Trophoblast cell (in vitro differentiated cells and primary cell): ENCODE measurements at regions not wholly inside any gene's neighbourhood (a gene's known extent, or its start where the extent isn't known, plus 50 kb on each side); places are given as distances from the start of the nearest gene placed in this dataset.

Experiments
- DNase-seq, 2 donors: peaks; one replicate each; pipeline ENCODE4 v3.0.0-alpha.2; 2016
- H2AFZ ChIP-seq: 2 replicates; pipeline ENCODE4 v1.6.1; 2013; ENCODE audit warnings: low read length, moderate library complexity, mild to moderate bottlenecking; ENCODE audit not compliant: insufficient read depth, poor library complexity
- H2AK5ac ChIP-seq: 2 replicates; pipeline ENCODE4 v1.6.1; 2013; ENCODE audit warnings: mild to moderate bottlenecking, low read length
- H2BK120ac ChIP-seq: 2 replicates; pipeline ENCODE4 v1.6.1; 2013; ENCODE audit warnings: low read length, mild to moderate bottlenecking, moderate library complexity; ENCODE audit not compliant: insufficient read depth, poor library complexity
- H2BK12ac ChIP-seq: 2 replicates; pipeline ENCODE4 v1.6.1; 2013; ENCODE audit warnings: mild to moderate bottlenecking, low read length, moderate library complexity
- H2BK5ac ChIP-seq: 2 replicates; pipeline ENCODE4 v1.6.1; 2013; ENCODE audit warnings: low read length, low read depth, moderate library complexity, mild to moderate bottlenecking; ENCODE audit not compliant: poor library complexity
- H3K14ac ChIP-seq: 2 replicates; pipeline ENCODE4 v1.6.1; 2013; ENCODE audit warnings: mild to moderate bottlenecking, low read length
- H3K18ac ChIP-seq: 2 replicates; pipeline ENCODE4 v1.6.1; 2013; ENCODE audit warnings: mild to moderate bottlenecking, low read length
- H3K23ac ChIP-seq: 2 replicates; pipeline ENCODE4 v1.6.1; 2013; ENCODE audit warnings: low read length
- H3K27ac ChIP-seq: 2 replicates; pipeline ENCODE4 v1.5.1; 2013; ENCODE audit warnings: low read depth, mild to moderate bottlenecking, inconsistent platforms, low read length, moderate library complexity
- H3K27me3 ChIP-seq: 2 replicates; pipeline ENCODE4 v1.6.1; 2013; ENCODE audit warnings: inconsistent platforms, mild to moderate bottlenecking, low read length, moderate library complexity; ENCODE audit not compliant: insufficient read depth
- H3K36me3 ChIP-seq, 2 experiments: 1 replicate in 1 of 2; 2 replicates in 1 of 2; pipeline ENCODE4 v1.6.1; 2013; ENCODE audit warnings: low read length in 2 of 2, mild to moderate bottlenecking in 2 of 2, moderate library complexity in 1 of 2; ENCODE audit not compliant: insufficient read depth in 2 of 2, control insufficient read depth in 1 of 2
- H3K4ac ChIP-seq: 2 replicates; pipeline ENCODE4 v1.6.1; 2013; ENCODE audit warnings: low read depth, mild to moderate bottlenecking, low read length, moderate library complexity
- H3K4me1 ChIP-seq, 2 experiments: 1 replicate in 1 of 2; 2 replicates in 1 of 2; pipeline ENCODE4 v1.6.1; 2013; ENCODE audit warnings: low read length in 2 of 2, mild to moderate bottlenecking in 2 of 2, moderate library complexity in 1 of 2; ENCODE audit not compliant: insufficient read depth in 2 of 2, control insufficient read depth in 1 of 2
- H3K4me2 ChIP-seq: 2 replicates; pipeline ENCODE4 v1.6.1; 2013; ENCODE audit warnings: inconsistent platforms, mild to moderate bottlenecking, low read length, moderate library complexity
- H3K4me3 ChIP-seq: 2 replicates; pipeline ENCODE4 v1.5.1; 2013; ENCODE audit warnings: mild to moderate bottlenecking, low read depth, low read length, inconsistent platforms
- H3K79me1 ChIP-seq: one replicate; pipeline ENCODE4 v1.6.1; 2013; ENCODE audit warnings: low read length
- H3K79me2 ChIP-seq: 2 replicates; pipeline ENCODE4 v1.6.1; 2013; ENCODE audit warnings: low read length, mild to moderate bottlenecking; ENCODE audit not compliant: control insufficient read depth, insufficient read depth, poor library complexity
- H3K9ac ChIP-seq: 2 replicates; pipeline ENCODE4 v1.6.1; 2013; ENCODE audit warnings: mild to moderate bottlenecking, low read length
- H3K9me3 ChIP-seq: 2 replicates; pipeline ENCODE4 v1.6.1; 2013; ENCODE audit warnings: low read depth, mild to moderate bottlenecking, control low read depth, inconsistent platforms, low read length; ENCODE audit not compliant: insufficient read depth
- H4K12ac ChIP-seq: 2 replicates; pipeline ENCODE4 v1.6.1; 2013; ENCODE audit warnings: low read depth, mild to moderate bottlenecking, low read length, moderate library complexity
- H4K8ac ChIP-seq: 2 replicates; pipeline ENCODE4 v1.6.1; 2013; ENCODE audit warnings: low read depth, mild to moderate bottlenecking, low read length, moderate library complexity
- H4K91ac ChIP-seq: one replicate; pipeline ENCODE4 v1.6.1; 2013; ENCODE audit warnings: low read depth, mild to moderate bottlenecking, low read length, moderate library complexity
- WGBS: extraction: QIAGEN DNeasy Blood & Tissue Kit; methylation state at CpG from one replicate; pipeline ENCODE4 v1.1.7; 2013; ENCODE audit warnings: missing lambda C conversion rate; ENCODE audit not compliant: insufficient read length, insufficient coverage; ENCODE audit errors: extremely low coverage; 5-methylcytosine and 5-hydroxymethylcytosine counted together

DNA sequence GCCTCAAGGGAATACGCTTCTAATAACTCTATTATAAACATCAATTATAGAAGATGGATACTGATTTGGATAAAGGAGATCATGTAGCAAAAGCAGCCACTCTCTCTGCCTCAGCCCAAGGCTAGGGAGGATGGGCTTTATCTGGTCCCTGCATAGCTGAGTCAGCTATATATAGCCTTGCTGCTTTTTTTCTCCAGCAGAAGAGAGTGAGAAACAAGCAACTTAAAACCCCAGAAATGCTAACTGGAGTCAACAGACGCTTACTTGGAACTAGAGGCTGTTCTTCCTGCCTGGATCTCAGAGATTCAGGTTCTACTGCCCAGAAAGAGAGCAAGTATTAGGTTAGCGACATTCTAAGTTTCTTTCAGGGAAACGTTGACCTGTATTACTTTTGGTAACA lies 426.7 kb upstream of the KLHL29 start:
- no peak overlapping the region for H3K9ac ChIP-seq
- no peak overlapping the region for H4K91ac ChIP-seq
- no peaks in the 10 kb centered on the region for H3K79me2 ChIP-seq
- H2BK12ac ChIP-seq: no peak overlapping the region
- no CpG with 5 or more reads among the region's 4 CpGs for WGBS
- H3K9me3 ChIP-seq: no peaks in the 10 kb centered on the region
- H2BK120ac ChIP-seq: no peak overlapping the region
- no peaks in the 10 kb centered on the region for H3K36me3 ChIP-seq
- H3K4me1 ChIP-seq: no peaks in the 10 kb centered on the region
- no peak overlapping the region for H4K8ac ChIP-seq
- no peak overlapping the region for H3K27ac ChIP-seq
- H3K27me3 ChIP-seq: no peaks in the 10 kb centered on the region
- H4K12ac ChIP-seq: no peak overlapping the region
- H3K4ac ChIP-seq: no peak overlapping the region
- H3K4me2 ChIP-seq: no peak overlapping the region
- DNase-seq: no peak
- no peaks in the 10 kb centered on the region for H3K79me1 ChIP-seq
- H2AFZ ChIP-seq: no peak overlapping the region
- no peak overlapping the region for H2BK5ac ChIP-seq
- H3K4me3 ChIP-seq: no peak overlapping the region
- no peak overlapping the region for H2AK5ac ChIP-seq
- H3K23ac ChIP-seq: no peak overlapping the region
- no peak overlapping the region for H3K18ac ChIP-seq
- H3K14ac ChIP-seq: no peak overlapping the region

DNA sequence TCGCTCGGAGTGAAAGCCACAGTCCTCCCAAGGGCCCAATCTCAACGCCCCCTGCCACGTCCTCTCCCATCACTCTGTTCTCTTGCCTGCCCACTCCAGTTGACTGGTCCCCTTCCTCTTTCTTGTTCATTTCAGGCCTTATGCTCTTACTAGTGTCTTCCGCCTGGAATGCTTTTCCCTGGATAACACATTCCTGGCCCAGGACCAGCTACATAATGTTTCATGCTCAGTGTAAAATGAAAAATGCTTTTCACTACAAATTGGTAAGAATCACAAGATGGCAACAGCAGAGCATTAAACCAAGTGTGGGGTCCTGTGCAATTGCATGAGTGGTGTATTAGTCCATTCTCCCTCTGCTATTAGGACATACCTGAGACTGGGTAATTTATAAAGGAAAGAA lies 417.2 kb upstream of the KLHL29 start:
- H3K79me1 ChIP-seq: no peaks in the 10 kb centered on the region
- WGBS: no CpG with 5 or more reads among the region's 5 CpGs
- no peaks in the 10 kb centered on the region for H3K4me1 ChIP-seq
- no peak overlapping the region for H4K12ac ChIP-seq
- H3K4me3 ChIP-seq: no peak overlapping the region
- DNase-seq: no peak
- H3K79me2 ChIP-seq: no peaks in the 10 kb centered on the region
- H3K18ac ChIP-seq: no peak overlapping the region
- H3K23ac ChIP-seq: no peak overlapping the region
- no peak overlapping the region for H3K27ac ChIP-seq
- no peak overlapping the region for H3K4me2 ChIP-seq
- no peaks in the 10 kb centered on the region for H3K36me3 ChIP-seq
- H4K8ac ChIP-seq: no peak overlapping the region
- no peaks in the 10 kb centered on the region for H3K9me3 ChIP-seq
- H2BK120ac ChIP-seq: no peak overlapping the region
- H3K4ac ChIP-seq: no peak overlapping the region
- H2AK5ac ChIP-seq: no peak overlapping the region
- H2AFZ ChIP-seq: no peak overlapping the region
- H2BK5ac ChIP-seq: no peak overlapping the region
- no peak overlapping the region for H3K14ac ChIP-seq
- H3K27me3 ChIP-seq: no peaks in the 10 kb centered on the region
- H3K9ac ChIP-seq: no peak overlapping the region
- H2BK12ac ChIP-seq: no peak overlapping the region
- H4K91ac ChIP-seq: no peak overlapping the region

- Histone ChIP-seq H3K4me2 (no peak overlapping the region), H2AFZ (no peak overlapping the region)
Measured at GRCh38 chr2:22970284-22970975, 414.5 kb upstream of the KLHL29 start.

GRCh38 chr2:22970991-22971390 lies 414.0 kb upstream of the KLHL29 start:
- Histone ChIP-seq H2BK120ac (no peak overlapping the region), H2BK12ac (no peak overlapping the region), H3K79me1 (no peaks in the 10 kb centered on the region), H4K12ac (no peak overlapping the region), H3K27ac (no peak overlapping the region), H3K79me2 (no peaks in the 10 kb centered on the region), H4K91ac (no peak overlapping the region), H3K18ac (no peak overlapping the region), H3K27me3 (no peaks in the 10 kb centered on the region), H3K23ac (no peak overlapping the region), H3K4me3 (no peak overlapping the region), H3K9me3 (no peaks in the 10 kb centered on the region), H3K4me2 (no peak overlapping the region), H3K4me1 (no peaks in the 10 kb centered on the region), H3K14ac (no peak overlapping the region), H2AK5ac (no peak overlapping the region), H2BK5ac (no peak overlapping the region), H4K8ac (no peak overlapping the region), H3K9ac (no peak overlapping the region), H3K4ac (no peak overlapping the region), H2AFZ (no peak overlapping the region), H3K36me3 (no peaks in the 10 kb centered on the region)
- no CpG with 5 or more reads among the region's 2 CpGs for WGBS
- no peak for DNase-seq

More at GRCh38 chr2:22970284-22970975, 414.5 kb upstream of the KLHL29 start:
- H3K9ac ChIP-seq: no peak overlapping the region
- no peaks in the 10 kb centered on the region for H3K9me3 ChIP-seq
- no peaks in the 10 kb centered on the region for H3K4me1 ChIP-seq
- no peak overlapping the region for H3K18ac ChIP-seq
- no peak overlapping the region for H2BK120ac ChIP-seq
- WGBS: no CpG with 5 or more reads among the region's 8 CpGs
- no peak overlapping the region for H3K14ac ChIP-seq
- H4K91ac ChIP-seq: no peak overlapping the region
- H4K8ac ChIP-seq: no peak overlapping the region
- H3K79me2 ChIP-seq: no peaks in the 10 kb centered on the region
- no peak overlapping the region for H3K23ac ChIP-seq
- no peak overlapping the region for H3K4ac ChIP-seq
- no peak overlapping the region for H3K27ac ChIP-seq
- H3K36me3 ChIP-seq: no peaks in the 10 kb centered on the region
- H4K12ac ChIP-seq: no peak overlapping the region
- no peak for DNase-seq
- H3K4me3 ChIP-seq: no peak overlapping the region
- no peak overlapping the region for H2BK12ac ChIP-seq
- H3K27me3 ChIP-seq: no peaks in the 10 kb centered on the region
- H2AK5ac ChIP-seq: no peak overlapping the region
- no peak overlapping the region for H2BK5ac ChIP-seq
- no peaks in the 10 kb centered on the region for H3K79me1 ChIP-seq
